Peyer's patch (tissue), 4 donors: ENCODE measurements at regions not wholly inside any gene's neighbourhood (a gene's known extent, or its start where the extent isn't known, plus 50 kb on each side); places are given as distances from the start of the nearest gene placed in this dataset.

Experiments
- DNase-seq, 3 donors: peaks; one replicate each; pipeline ENCODE4 v3.0.0-alpha.2; 2017 to 2019
- H3K27ac ChIP-seq, 4 donors: fragments of 200-600 bp; sonication (generic); one replicate each; pipeline ENCODE4 v1.5.1; 2016 to 2019
- H3K27me3 ChIP-seq, 2 donors: fragments of 200-600 bp; sonication (generic); one replicate each; pipeline ENCODE4 v1.5.1; 2019
- H3K36me3 ChIP-seq, 3 donors: fragments of 200-600 bp; sonication (generic); one replicate each; pipeline ENCODE4 v1.5.1; 2016 to 2019
- H3K4me1 ChIP-seq, 4 donors: fragments of 200-600 bp; sonication (generic); one replicate each; pipeline ENCODE4 v1.5.1; 2016 to 2019
- H3K4me3 ChIP-seq, 4 donors: fragments of 200-600 bp; sonication (generic); 1 replicate in 3 of 4; 2 replicates in 1 of 4; pipeline ENCODE4 v1.5.1; 2016 to 2019; ENCODE audit warnings: mild to moderate bottlenecking in 1 of 4
- H3K9me3 ChIP-seq, 4 donors: fragments of 200-600 bp; sonication (generic); one replicate each; pipeline ENCODE4 v1.5.1; 2016 to 2019; ENCODE audit warnings: mild to moderate bottlenecking in 1 of 4
- POLR2A ChIP-seq, 2 donors: fragments of 450-650 bp; IDR thresholded peaks; one replicate each; pipeline ENCODE4 v1.5.1; 2017; ENCODE audit warnings: antibody characterized with exemption in 2 of 2, mild to moderate bottlenecking in 2 of 2, moderate library complexity in 2 of 2
- TF ChIP-seq, protein P1 (sequence below), 6 experiments: fragments of 450-650 bp in 4 of 6; fragments of 200-600 bp in 2 of 6; sonication (generic) in 1 of 6; IDR thresholded peaks; one replicate each; pipeline ENCODE4 v1.5.1; 2017 to 2019; ENCODE audit warnings: antibody characterized with exemption in 6 of 6, mild to moderate bottlenecking in 3 of 6, moderate library complexity in 1 of 6

DNA sequence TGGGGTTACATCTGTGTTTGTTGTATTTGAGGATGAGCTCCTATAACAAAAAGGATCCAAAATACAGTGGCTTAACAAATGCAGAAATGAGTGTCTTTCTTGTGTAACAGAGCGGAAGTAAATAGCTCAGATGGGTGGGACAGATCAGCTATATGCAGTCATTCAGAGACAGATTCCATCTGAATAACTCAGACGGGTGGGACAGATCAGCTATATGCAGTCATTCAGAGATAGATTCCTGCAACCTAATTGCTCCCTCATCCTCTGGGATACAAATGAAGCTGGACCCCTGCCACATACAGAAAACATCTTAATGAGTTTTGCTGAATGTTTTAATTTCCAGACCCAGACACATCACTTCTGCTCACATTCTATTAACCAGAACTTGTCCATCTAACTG is 332.3 kb downstream of the BCKDHB start:
- Histone ChIP-seq H3K4me1 (no peaks in the 10 kb centered on the region), H3K27ac (no peak overlapping the region), H3K36me3 (no peaks in the 10 kb centered on the region), H3K4me3 (no peak overlapping the region), H3K9me3 (no peaks in the 10 kb centered on the region), H3K27me3 (no peaks in the 10 kb centered on the region)
- TF ChIP-seq, protein P1, sequence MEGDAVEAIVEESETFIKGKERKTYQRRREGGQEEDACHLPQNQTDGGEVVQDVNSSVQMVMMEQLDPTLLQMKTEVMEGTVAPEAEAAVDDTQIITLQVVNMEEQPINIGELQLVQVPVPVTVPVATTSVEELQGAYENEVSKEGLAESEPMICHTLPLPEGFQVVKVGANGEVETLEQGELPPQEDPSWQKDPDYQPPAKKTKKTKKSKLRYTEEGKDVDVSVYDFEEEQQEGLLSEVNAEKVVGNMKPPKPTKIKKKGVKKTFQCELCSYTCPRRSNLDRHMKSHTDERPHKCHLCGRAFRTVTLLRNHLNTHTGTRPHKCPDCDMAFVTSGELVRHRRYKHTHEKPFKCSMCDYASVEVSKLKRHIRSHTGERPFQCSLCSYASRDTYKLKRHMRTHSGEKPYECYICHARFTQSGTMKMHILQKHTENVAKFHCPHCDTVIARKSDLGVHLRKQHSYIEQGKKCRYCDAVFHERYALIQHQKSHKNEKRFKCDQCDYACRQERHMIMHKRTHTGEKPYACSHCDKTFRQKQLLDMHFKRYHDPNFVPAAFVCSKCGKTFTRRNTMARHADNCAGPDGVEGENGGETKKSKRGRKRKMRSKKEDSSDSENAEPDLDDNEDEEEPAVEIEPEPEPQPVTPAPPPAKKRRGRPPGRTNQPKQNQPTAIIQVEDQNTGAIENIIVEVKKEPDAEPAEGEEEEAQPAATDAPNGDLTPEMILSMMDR (IDR thresholded peaks at IDR 0.05) = no peak
- TF ChIP-seq POLR2A (IDR thresholded peaks at IDR 0.05) = no peak
- no peak for DNase-seq

DNA sequence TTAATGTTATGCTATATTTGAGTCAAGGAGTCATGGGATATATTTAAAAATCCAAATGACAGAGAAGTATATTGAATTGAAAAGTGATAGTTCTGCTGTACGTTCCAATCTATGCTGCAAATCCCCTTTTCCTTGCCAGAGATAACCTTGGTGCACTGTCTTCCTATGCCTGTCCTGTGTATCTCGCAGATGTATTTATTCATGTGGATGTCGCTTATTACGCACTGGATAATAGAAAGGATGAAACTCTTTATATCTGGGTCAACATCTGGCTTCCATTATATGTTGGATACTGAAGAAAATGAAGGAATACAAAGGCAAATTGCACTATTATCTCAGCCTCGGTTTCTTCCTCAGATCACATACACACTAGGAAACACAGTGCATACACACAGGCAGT is 331.3 kb downstream of the BCKDHB start:
- no peak for DNase-seq
- TF ChIP-seq, protein P1 (IDR thresholded peaks at IDR 0.05) = no peak
- no peak for TF ChIP-seq POLR2A (IDR thresholded peaks at IDR 0.05)
- H3K27ac ChIP-seq = no peak overlapping the region
- H3K9me3 ChIP-seq = no peaks in the 10 kb centered on the region
- no peak overlapping the region for H3K4me3 ChIP-seq
- no peaks in the 10 kb centered on the region for H3K36me3 ChIP-seq
- no peaks in the 10 kb centered on the region for H3K4me1 ChIP-seq
- H3K27me3 ChIP-seq = no peaks in the 10 kb centered on the region

DNA sequence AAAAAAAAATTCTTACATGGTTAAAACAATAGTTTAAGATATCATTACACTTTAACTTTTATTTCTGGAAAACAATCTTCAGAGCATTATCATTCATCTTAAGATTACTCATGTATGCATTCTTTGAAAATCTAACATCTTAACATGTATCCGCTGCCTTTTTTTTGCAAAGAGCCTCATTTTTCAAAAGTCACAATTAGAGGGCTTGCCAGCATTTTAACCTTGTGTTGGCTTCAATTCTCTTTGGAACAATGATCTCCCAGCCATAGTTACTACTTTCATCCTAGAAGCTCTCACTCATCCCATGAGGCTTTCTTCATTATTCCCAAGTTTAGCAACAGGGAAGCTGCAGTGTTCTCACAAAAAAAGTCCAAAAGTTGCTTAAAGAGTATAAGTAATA is 330.8 kb downstream of the BCKDHB start:
- Histone ChIP-seq H3K27ac (no peak overlapping the region), H3K4me3 (no peak overlapping the region), H3K4me1 (no peaks in the 10 kb centered on the region), H3K9me3 (no peaks in the 10 kb centered on the region), H3K27me3 (no peaks in the 10 kb centered on the region), H3K36me3 (no peaks in the 10 kb centered on the region)
- TF ChIP-seq POLR2A (IDR thresholded peaks at IDR 0.05) = no peak
- TF ChIP-seq, protein P1 (IDR thresholded peaks at IDR 0.05) = no peak
- DNase-seq = no peak

DNA sequence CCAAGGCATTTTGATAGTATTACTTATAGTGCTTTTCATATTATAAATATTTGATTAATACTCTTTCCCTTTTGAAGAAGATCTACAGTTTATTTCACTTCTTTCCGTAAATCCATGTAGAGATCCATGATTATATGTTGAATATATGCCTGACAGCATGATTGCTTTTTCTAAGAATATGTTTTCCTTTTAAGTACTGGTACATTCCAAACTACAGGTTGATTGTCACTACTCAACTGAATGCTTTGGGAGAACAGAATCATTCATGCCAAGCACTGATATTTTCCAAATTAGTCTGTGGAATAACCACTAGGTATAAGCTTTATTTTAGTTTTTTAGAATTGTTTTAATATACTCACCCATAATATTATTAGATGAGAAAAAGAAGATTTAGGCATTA is 330.2 kb downstream of the BCKDHB start:
- TF ChIP-seq, protein P1 (IDR thresholded peaks at IDR 0.05) = no peak
- no peak for TF ChIP-seq POLR2A (IDR thresholded peaks at IDR 0.05)
- Histone ChIP-seq H3K4me3 (no peak overlapping the region), H3K4me1 (no peaks in the 10 kb centered on the region), H3K27ac (no peak overlapping the region), H3K36me3 (no peaks in the 10 kb centered on the region), H3K27me3 (no peaks in the 10 kb centered on the region), H3K9me3 (no peaks in the 10 kb centered on the region)
- no peak for DNase-seq

DNA sequence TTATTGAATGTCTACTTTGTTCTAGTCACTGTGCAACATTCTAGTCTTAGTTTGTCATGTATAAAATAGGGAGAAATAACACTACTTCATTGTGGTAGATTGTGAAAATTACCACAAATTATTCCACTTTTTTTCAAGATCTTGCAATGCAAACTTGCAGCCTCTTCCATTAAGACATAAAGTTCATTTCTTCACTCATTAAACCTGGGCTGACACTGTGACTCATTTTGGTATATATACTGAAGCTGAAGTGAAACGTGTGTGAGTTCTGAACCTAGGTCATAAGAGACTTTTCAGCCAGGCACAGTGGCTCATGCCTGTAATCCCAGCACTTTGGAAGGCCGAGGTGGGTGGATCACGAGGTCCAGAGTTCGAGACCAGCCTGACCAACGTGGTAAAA is 329.0 kb downstream of the BCKDHB start:
- H3K36me3 ChIP-seq = no peaks in the 10 kb centered on the region
- no peaks in the 10 kb centered on the region for H3K9me3 ChIP-seq
- H3K4me3 ChIP-seq = no peak overlapping the region
- TF ChIP-seq, protein P1 (IDR thresholded peaks at IDR 0.05) = no peak
- no peak for TF ChIP-seq POLR2A (IDR thresholded peaks at IDR 0.05)
- DNase-seq = no peak
- H3K27ac ChIP-seq = no peak overlapping the region
- H3K4me1 ChIP-seq = no peaks in the 10 kb centered on the region
- no peaks in the 10 kb centered on the region for H3K27me3 ChIP-seq

DNA sequence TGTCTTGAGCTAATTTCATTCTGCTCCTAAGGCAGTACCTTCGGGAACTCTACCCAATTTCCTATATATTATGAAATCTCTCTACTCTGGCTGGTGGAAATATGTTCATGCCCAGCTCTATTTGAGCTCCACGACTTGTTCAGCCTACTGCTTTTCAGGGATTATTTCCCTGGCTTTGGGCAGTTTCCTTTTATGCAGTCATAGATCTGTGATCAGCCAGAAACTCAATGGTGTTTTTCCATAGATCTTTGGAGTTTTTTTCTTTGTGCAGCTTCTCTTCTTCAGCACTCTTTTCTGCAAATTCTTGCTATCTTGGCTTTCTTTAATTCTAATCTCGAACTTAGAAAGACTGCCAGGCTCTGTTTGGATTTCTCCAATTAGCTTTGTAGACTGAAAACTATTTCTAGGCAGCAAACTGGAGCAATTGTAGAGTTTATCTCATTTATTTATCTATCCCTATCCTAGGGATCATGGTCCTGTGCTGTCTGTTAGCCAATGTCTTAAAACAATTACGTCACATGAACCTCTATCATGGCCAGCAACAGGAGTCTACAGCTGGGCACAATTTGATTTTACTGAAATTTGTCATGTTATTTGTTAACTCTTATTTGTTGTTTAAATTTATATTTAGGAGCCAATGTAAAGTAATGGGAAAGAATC is 328.4 kb downstream of the BCKDHB start:
- Histone ChIP-seq H3K9me3 (no peaks in the 10 kb centered on the region), H3K27me3 (no peaks in the 10 kb centered on the region), H3K27ac (no peak overlapping the region), H3K4me3 (no peak overlapping the region), H3K36me3 (no peaks in the 10 kb centered on the region), H3K4me1 (no peaks in the 10 kb centered on the region)
- no peak for DNase-seq
- TF ChIP-seq, protein P1 (IDR thresholded peaks at IDR 0.05) = no peak
- TF ChIP-seq POLR2A (IDR thresholded peaks at IDR 0.05) = no peak
